OCI-LY1 (cell line): ENCODE measurements at regions not wholly inside any gene's neighbourhood (a gene's known extent, or its start where the extent isn't known, plus 50 kb on each side); places are given as distances from the start of the nearest gene placed in this dataset.
"Not testable (repeated sequence)": the region's sequence is repeated elsewhere in the genome, so short reads cannot be mapped to it uniquely, and the experiment has no call there.

Experiments used
- H2AFZ ChIP-seq: fragments of 200-600 bp; sonication (generic), shearing (Covaris generic); 2 replicates; pipeline ENCODE4 v1.6.0; 2014; ENCODE audit warnings: antibody characterized with exemption, mild to moderate bottlenecking, low read length
- H3F3A ChIP-seq: fragments of 200-600 bp; sonication (generic), shearing (Covaris generic); 2 replicates; pipeline ENCODE4 v1.6.0; 2014; ENCODE audit warnings: mild to moderate bottlenecking, antibody characterized with exemption, low read length, moderate library complexity; ENCODE audit not compliant: insufficient read depth
- H3K27ac ChIP-seq: fragments of 200-600 bp; sonication (generic); 2 replicates; pipeline ENCODE4 v1.5.1; 2014; ENCODE audit warnings: low read length, mixed run types, mild to moderate bottlenecking, low read depth; ENCODE audit not compliant: poor library complexity, severe bottlenecking
- H3K27me3 ChIP-seq: fragments of 200-600 bp; sonication (generic); 2 replicates; pipeline ENCODE4 v1.6.0; 2014; ENCODE audit warnings: antibody characterized with exemption, mild to moderate bottlenecking, low read length, moderate library complexity; ENCODE audit not compliant: insufficient read depth
- H3K36me3 ChIP-seq: fragments of 200-600 bp; sonication (generic); 2 replicates; pipeline ENCODE4 v1.6.1; 2014; ENCODE audit warnings: mild to moderate bottlenecking, antibody characterized with exemption, low read length, moderate library complexity, mixed read lengths; ENCODE audit not compliant: insufficient read depth
- H3K4me1 ChIP-seq: fragments of 200-600 bp; sonication (generic); 2 replicates; pipeline ENCODE4 v1.5.1; 2014; ENCODE audit warnings: mild to moderate bottlenecking, low read length, moderate library complexity; ENCODE audit not compliant: insufficient read depth, severe bottlenecking
- H3K4me2 ChIP-seq: fragments of 200-600 bp; sonication (generic), shearing (Covaris generic); 2 replicates; pipeline ENCODE4 v1.6.1; 2014; ENCODE audit warnings: low read length
- H3K4me3 ChIP-seq: fragments of 200-600 bp; sonication (generic); 2 replicates; pipeline ENCODE4 v1.5.1; 2014; ENCODE audit warnings: low read length, low read depth, mild to moderate bottlenecking, mixed read lengths; ENCODE audit not compliant: poor library complexity, severe bottlenecking
- H3K79me2 ChIP-seq: fragments of 200-600 bp; shearing (Covaris generic); 2 replicates; pipeline ENCODE4 v1.6.1; 2016; ENCODE audit warnings: mixed run types, low read length, mixed read lengths; ENCODE audit not compliant: insufficient read depth
- H3K9ac ChIP-seq: fragments of 200-600 bp; sonication (generic), shearing (Covaris generic); 2 replicates; pipeline ENCODE4 v1.6.1; 2014; ENCODE audit warnings: mild to moderate bottlenecking, low read length, mixed read lengths
- H3K9me2 ChIP-seq: fragments of 200-600 bp; sonication (generic), shearing (Covaris generic); 2 replicates; pipeline ENCODE4 v1.6.1; 2014; ENCODE audit warnings: low read depth, mild to moderate bottlenecking, low read length, mixed read lengths
- H3K9me3 ChIP-seq: fragments of 200-600 bp; shearing (Covaris generic); 2 replicates; pipeline ENCODE4 v1.6.1; 2014; ENCODE audit warnings: low read length, mixed read lengths
- H4K20me1 ChIP-seq: fragments of 200-600 bp; sonication (generic), shearing (Covaris generic); 2 replicates; pipeline ENCODE4 v1.6.0; 2016; ENCODE audit warnings: mild to moderate bottlenecking, low read length; ENCODE audit not compliant: insufficient read depth
- CTCF ChIP-seq: fragments of 200-600 bp; sonication (generic), shearing (Covaris generic); IDR thresholded peaks from 2 replicates; pipeline ENCODE4 v1.5.1; 2017; ENCODE audit warnings: mild to moderate bottlenecking, antibody characterized with exemption, low read length, moderate library complexity, mixed read lengths
- EZH2 ChIP-seq: fragments of 200-600 bp; sonication (generic), shearing (Covaris generic); IDR thresholded peaks from 2 replicates; pipeline ENCODE4 v1.8.0; 2017; ENCODE audit warnings: borderline replicate concordance, mixed run types, mild to moderate bottlenecking, antibody characterized with exemption, low read length, moderate library complexity, mixed read lengths

GRCh38 chr2:19100570-19100969, 257.9 kb downstream of the OSR1 start:
- H3K4me2 ChIP-seq: no peak overlapping the region
- TF ChIP-seq EZH2 (no peak), CTCF (no peak)
- no peak overlapping the region for H3K27ac ChIP-seq

GRCh38 chr2:19099181-19099580, 259.2 kb downstream of the OSR1 start:
- H3K4me3 ChIP-seq: no peak overlapping the region
- H3K4me1 ChIP-seq: no peaks in the 10 kb centered on the region
- no peak overlapping the region for H3K27ac ChIP-seq
- no peaks in the 10 kb centered on the region for H3K79me2 ChIP-seq
- H3K27me3 ChIP-seq: no peaks in the 10 kb centered on the region
- H3K9me3 ChIP-seq: no peaks in the 10 kb centered on the region
- H3K4me2 ChIP-seq: no peak overlapping the region
- TF ChIP-seq EZH2: no peak
- TF ChIP-seq CTCF: no peak
- H3F3A ChIP-seq: no peaks in the 10 kb centered on the region
- no peak overlapping the region for H3K9ac ChIP-seq
- H4K20me1 ChIP-seq: no peaks in the 10 kb centered on the region
- no peaks in the 10 kb centered on the region for H3K9me2 ChIP-seq
- H3K36me3 ChIP-seq: no peaks in the 10 kb centered on the region
- H2AFZ ChIP-seq: no peak overlapping the region

More at GRCh38 chr2:19100570-19100969, 257.9 kb downstream of the OSR1 start:
- Histone ChIP-seq H3K4me1 (no peaks in the 10 kb centered on the region), H3K36me3 (no peaks in the 10 kb centered on the region), H3K9me3 (no peaks in the 10 kb centered on the region), H3K9me2 (no peaks in the 10 kb centered on the region), H2AFZ (no peak overlapping the region), H3K79me2 (no peaks in the 10 kb centered on the region), H4K20me1 (no peaks in the 10 kb centered on the region), H3F3A (no peaks in the 10 kb centered on the region), H3K9ac (no peak overlapping the region), H3K27me3 (no peaks in the 10 kb centered on the region), H3K4me3 (no peak overlapping the region)

- Histone ChIP-seq H3K9me2 (no peaks in the 10 kb centered on the region), H3K4me3 (no peak overlapping the region), H3K27ac (no peak overlapping the region), H3K4me1 (no peaks in the 10 kb centered on the region), H3K4me2 (no peak overlapping the region), H3K36me3 (no peaks in the 10 kb centered on the region), H4K20me1 (no peaks in the 10 kb centered on the region), H2AFZ (no peak overlapping the region), H3K9ac (no peak overlapping the region), H3K79me2 (no peaks in the 10 kb centered on the region), H3K9me3 (no peaks in the 10 kb centered on the region), H3F3A (no peaks in the 10 kb centered on the region), H3K27me3 (no peaks in the 10 kb centered on the region)
- TF ChIP-seq CTCF: no peak
- no peak for TF ChIP-seq EZH2
Observed at GRCh38 chr2:19098467-19099160, 259.8 kb downstream of the OSR1 start.

GRCh38 chr2:19089476-19089875, 268.9 kb downstream of the OSR1 start:
- H3K9me2 ChIP-seq, H4K20me1 ChIP-seq, H3F3A ChIP-seq, H2AFZ ChIP-seq, H3K4me2 ChIP-seq, H3K27ac ChIP-seq, H3K79me2 ChIP-seq, H3K4me3 ChIP-seq, H3K27me3 ChIP-seq, H3K9ac ChIP-seq, H3K36me3 ChIP-seq, H3K4me1 ChIP-seq, H3K9me3 ChIP-seq: not testable (repeated sequence)
